Mesodermal cell (in vitro differentiated cells): ENCODE measurements at regions not wholly inside any gene's neighbourhood (a gene's known extent, or its start where the extent isn't known, plus 50 kb on each side); places are given as distances from the start of the nearest gene placed in this dataset.
"Not testable (repeated sequence)": the region's sequence is repeated elsewhere in the genome, so short reads cannot be mapped to it uniquely, and the experiment has no call there.

Source experiments
- H3K27ac ChIP-seq: 2 replicates; pipeline ENCODE4 v1.7.0; 2013; ENCODE audit warnings: mild to moderate bottlenecking, low read depth, low read length, moderate library complexity; ENCODE audit not compliant: severe bottlenecking
- H3K36me3 ChIP-seq: 2 replicates; pipeline ENCODE4 v1.7.1; 2013; ENCODE audit warnings: mild to moderate bottlenecking, low read length, moderate library complexity; ENCODE audit not compliant: control insufficient read depth, insufficient read depth
- H3K4me1 ChIP-seq: one replicate; pipeline ENCODE4 v1.7.1; 2013; ENCODE audit warnings: mild to moderate bottlenecking, low read length; ENCODE audit not compliant: insufficient read depth, control insufficient read depth, poor library complexity, severe bottlenecking
- H3K4me3 ChIP-seq: 2 replicates; pipeline ENCODE4 v1.7.0; 2013; ENCODE audit warnings: low read length, control low read depth, mild to moderate bottlenecking; ENCODE audit not compliant: insufficient read depth, poor library complexity, severe bottlenecking; ENCODE audit errors: extremely low read depth
- H3K9me3 ChIP-seq: 2 replicates; pipeline ENCODE4 v1.7.1; 2013; ENCODE audit warnings: mild to moderate bottlenecking, low read length, moderate library complexity; ENCODE audit not compliant: control insufficient read depth
- WGBS, 2 experiments: methylation state at CpG; one replicate each; pipeline ENCODE4 v1.1.5; 2013; ENCODE audit warnings: missing lambda C conversion rate in 2 of 2; ENCODE audit not compliant: insufficient coverage in 2 of 2; 5-methylcytosine and 5-hydroxymethylcytosine counted together

DNA sequence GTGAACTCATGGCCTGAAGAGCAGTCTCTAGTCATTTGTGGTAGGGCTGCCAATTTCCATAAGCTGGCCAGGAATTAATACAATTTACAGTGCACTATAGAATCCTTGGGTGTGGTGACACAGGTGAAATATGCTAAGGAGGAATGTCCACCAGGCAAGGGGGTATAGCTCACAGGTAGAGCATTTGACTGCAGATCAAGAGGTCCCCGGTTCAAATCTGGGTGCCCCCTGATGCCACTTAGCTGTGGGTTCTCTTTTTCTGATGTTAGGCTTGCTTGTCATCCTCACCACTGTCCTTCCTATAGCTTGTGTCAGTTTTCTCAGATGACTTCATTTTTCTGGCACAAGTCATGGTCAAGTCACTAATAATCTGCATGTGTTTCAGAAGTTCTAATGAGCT lies 108.7 kb downstream of the ZNF467 start:
- 60 to 100% methylated on average over 1 of the region's 1 CpG for WGBS, 2 experiments
- Histone ChIP-seq H3K4me1 (no peaks in the 10 kb centered on the region), H3K9me3 (no peaks in the 10 kb centered on the region)

GRCh38 chr7:149664176-149664575 lies 109.2 kb downstream of the ZNF467 start:
- Histone ChIP-seq H3K9me3 (no peaks in the 10 kb centered on the region), H3K36me3 (no peaks in the 10 kb centered on the region), H3K4me1 (no peaks in the 10 kb centered on the region), H3K4me3 (no peak overlapping the region), H3K27ac (no peak overlapping the region)
- 80 to 84% methylated on average over 4 of the region's 5 CpGs for WGBS, 2 experiments

More for the DNA sequence above, 108.7 kb downstream of the ZNF467 start:
- Histone ChIP-seq H3K36me3 (no peaks in the 10 kb centered on the region), H3K27ac (no peak overlapping the region), H3K4me3 (no peak overlapping the region)

GRCh38 chr7:149662591-149663095 lies 110.7 kb downstream of the ZNF467 start:
- Histone ChIP-seq H3K9me3 (no peaks in the 10 kb centered on the region), H3K27ac (peak overlapping the region; percentile 29), H3K4me1 (no peaks in the 10 kb centered on the region), H3K4me3 (no peak overlapping the region), H3K36me3 (no peaks in the 10 kb centered on the region)
- 18 to 20% methylated on average over 2 to 5 of the region's 5 CpGs for WGBS, 2 experiments

GRCh38 chr7:149655784-149656183 lies 117.6 kb downstream of the ZNF467 start:
- Histone ChIP-seq H3K27ac (no peak overlapping the region), H3K9me3 (peaks cover 5% of the 10 kb centered on the region), H3K4me3 (no peak overlapping the region), H3K36me3 (no peaks in the 10 kb centered on the region), H3K4me1 (no peaks in the 10 kb centered on the region)
- 40% methylated on average over 1 of the region's 1 CpG; no CpG with 5 or more reads in 1 of the 2 experiments for WGBS, 2 experiments

GRCh38 chr7:149654588-149654987 lies 118.8 kb downstream of the ZNF467 start:
- WGBS, 2 experiments: 14 to 29% methylated on average over 1 of the region's 1 CpG
- Histone ChIP-seq H3K9me3 (peaks cover 5% of the 10 kb centered on the region), H3K36me3 (no peaks in the 10 kb centered on the region), H3K4me1 (no peaks in the 10 kb centered on the region), H3K27ac (no peak overlapping the region), H3K4me3 (no peak overlapping the region)

GRCh38 chr7:149650190-149650589 lies 123.2 kb downstream of the ZNF467 start:
- H3K9me3 ChIP-seq, H3K36me3 ChIP-seq, H3K4me1 ChIP-seq, H3K27ac ChIP-seq, H3K4me3 ChIP-seq: not testable (repeated sequence)
- 86 to 87% methylated on average over 2 of the region's 3 CpGs for WGBS, 2 experiments

DNA sequence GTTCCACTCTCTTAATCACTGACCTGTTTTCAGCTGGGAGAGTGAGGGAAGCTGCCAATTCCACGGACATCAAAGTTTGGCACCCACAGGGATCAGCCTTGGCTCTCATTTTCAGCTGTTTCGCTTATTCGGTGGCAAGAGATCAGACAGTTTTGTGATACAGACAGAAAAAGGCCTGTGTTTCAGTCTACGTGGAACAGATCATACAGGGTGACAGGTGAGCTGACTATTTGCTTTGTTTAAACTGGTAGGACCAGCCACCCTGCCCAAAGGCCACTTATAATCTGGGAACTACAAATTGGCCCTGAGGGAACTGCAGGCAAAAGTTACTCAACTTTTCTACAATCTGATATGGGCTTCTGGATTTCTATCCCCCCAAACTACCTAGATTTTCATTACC lies 128.6 kb downstream of the ZNF467 start:
- Histone ChIP-seq H3K36me3 (no peaks in the 10 kb centered on the region), H3K27ac (no peak overlapping the region), H3K9me3 (no peaks in the 10 kb centered on the region), H3K4me1 (no peaks in the 10 kb centered on the region), H3K4me3 (no peak overlapping the region)
- 86 to 87% methylated on average over 4 of the region's 4 CpGs for WGBS, 2 experiments

DNA sequence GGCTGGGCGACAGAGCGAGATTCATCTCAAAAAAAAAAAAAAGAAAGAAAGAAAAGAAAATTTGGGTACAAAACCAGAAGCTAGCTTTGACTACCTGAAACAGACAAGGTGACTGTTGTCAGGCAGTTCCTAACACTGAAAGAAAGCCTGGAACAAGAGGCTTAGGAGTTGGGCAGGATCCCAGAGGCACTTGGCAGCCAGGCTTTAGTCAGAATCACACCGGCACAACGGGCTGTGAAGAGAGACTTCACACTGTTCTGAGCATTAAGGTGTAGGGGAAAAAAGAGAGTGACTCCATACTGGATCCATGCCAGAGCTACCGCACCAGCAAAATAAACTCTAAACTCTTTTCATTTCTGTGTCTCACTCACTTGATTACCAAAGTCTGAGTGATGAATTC lies 130.8 kb downstream of the ZNF467 start:
- no peak overlapping the region for H3K27ac ChIP-seq
- H3K9me3 ChIP-seq: no peaks in the 10 kb centered on the region
- no peaks in the 10 kb centered on the region for H3K36me3 ChIP-seq
- H3K4me1 ChIP-seq: no peaks in the 10 kb centered on the region
- no peak overlapping the region for H3K4me3 ChIP-seq
- 77 to 100% methylated on average over 1 to 4 of the region's 5 CpGs for WGBS, 2 experiments

DNA sequence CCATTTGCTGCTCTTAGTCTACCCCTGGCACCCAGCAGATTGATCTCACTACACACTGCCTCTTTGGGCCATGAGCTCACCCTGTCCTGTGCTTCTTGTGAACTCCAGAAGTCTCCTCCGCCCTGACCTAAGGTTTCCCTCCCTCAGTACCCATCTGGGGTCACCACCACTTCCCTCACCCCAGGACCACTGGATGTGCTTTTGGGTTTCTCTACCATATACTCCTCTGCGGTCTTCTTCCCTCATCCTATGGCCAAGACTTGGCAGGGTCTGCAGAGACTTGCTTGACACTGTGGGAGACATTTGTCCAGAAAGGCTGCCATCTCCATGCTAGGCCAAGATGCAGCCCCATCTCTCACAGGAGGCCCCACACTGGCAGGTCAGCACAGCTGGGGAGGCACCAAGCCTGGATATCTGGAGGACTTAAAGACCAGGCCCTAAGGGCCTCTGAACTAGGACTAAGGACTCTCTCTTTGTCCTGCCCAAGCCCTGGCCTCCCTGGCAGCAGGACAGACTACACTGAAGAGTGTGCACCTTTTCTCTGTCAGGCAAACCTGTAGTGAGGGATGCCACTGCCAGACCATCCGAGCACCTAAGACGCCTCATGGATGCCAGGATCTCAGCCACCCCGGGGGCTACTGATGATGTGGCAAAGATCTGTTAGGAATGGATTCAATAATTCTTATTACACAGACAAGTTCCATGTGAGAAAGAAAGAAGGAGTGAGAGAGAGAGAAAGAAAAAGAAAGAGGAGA lies 134.6 kb downstream of the ZNF467 start:
- Histone ChIP-seq H3K4me1 (no peaks in the 10 kb centered on the region), H3K4me3 (no peak overlapping the region), H3K27ac (no peak overlapping the region), H3K9me3 (no peaks in the 10 kb centered on the region), H3K36me3 (no peaks in the 10 kb centered on the region)
- WGBS, 2 experiments: 70 to 100% methylated on average over 2 to 4 of the region's 5 CpGs

DNA sequence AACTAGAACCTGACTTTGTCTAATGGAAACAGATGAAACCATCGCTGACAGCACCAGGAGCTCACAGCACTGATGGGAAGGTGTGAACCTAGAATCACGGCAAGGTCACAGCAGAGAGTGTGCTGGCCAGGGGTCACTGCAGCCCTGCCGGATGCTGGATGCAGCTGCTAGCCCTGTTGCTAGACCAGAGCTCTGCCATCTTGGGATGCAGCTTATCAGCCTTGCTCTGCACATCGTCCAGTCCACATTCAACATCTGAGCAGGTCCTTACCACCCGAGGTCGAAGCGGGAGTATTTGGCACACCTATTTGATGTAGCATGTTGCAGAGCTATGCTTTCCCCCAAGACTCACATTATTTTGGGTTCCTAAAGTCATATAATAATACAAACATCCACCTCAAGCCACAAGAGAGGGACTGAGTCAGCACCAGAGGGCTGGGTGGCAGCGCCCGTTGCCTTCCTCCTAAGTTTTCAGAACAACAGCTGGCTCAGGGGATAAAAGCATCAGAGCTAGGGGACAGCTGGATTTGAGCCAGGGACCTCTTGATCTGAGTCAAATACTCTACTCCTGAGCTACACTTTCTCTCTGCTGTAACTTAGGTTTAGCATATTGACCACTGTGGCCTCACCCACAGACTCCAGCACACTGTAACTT lies 135.3 kb downstream of the ZNF467 start:
- 88% methylated on average over 8 to 9 of the region's 9 CpGs for WGBS, 2 experiments
- Histone ChIP-seq H3K4me1 (no peaks in the 10 kb centered on the region), H3K9me3 (no peaks in the 10 kb centered on the region), H3K36me3 (no peaks in the 10 kb centered on the region), H3K27ac (no peak overlapping the region), H3K4me3 (no peak overlapping the region)
